ENCODE measurements at regions not wholly inside any gene's neighbourhood (a gene's known extent, or its start where the extent isn't known, plus 50 kb on each side); places are given as distances from the start of the nearest gene placed in this dataset.
"Not testable (repeated sequence)": the region's sequence is repeated elsewhere in the genome, so short reads cannot be mapped to it uniquely, and the experiment has no call there.

DNA sequence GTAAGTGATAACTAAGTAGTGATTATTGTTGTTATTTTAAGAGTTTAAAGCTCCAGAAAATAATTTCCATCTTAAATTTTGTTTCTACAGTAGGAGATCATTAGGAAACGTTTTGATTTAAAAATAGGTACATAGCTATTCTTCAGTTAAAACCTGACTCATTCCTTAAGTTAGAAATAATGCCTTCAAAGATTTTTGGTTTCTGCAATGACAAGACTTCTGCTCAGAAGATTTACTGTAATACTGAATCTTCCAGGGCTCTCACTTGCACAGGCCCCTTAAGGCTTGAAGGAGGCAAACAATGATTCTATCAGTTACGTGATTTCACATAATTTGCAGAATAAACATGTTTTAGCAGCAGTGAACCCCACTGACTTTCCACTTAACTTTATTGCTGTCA lies 333.7 kb downstream of the RAD51AP2 start:
- no peak for DNase-seq

DNA sequence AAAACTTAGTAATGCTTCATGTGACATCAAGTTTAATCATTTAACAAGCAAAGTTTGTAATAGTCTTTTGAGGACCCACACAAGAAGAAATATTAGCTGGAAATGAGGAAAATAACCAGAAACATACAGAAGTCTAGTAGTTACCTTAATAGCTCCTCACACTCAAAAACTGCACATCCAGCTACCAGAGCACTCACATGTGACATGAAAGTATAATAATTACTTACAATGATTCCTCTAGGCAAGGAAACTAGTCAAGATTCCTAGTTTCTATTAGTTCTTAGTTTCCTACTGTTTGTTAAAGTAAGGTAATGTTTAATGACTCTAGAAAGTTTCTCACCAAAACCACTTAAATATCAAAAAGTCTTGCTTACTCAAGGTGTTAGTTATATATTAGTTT lies 335.8 kb downstream of the RAD51AP2 start:
- no peak for DNase-seq

DNA sequence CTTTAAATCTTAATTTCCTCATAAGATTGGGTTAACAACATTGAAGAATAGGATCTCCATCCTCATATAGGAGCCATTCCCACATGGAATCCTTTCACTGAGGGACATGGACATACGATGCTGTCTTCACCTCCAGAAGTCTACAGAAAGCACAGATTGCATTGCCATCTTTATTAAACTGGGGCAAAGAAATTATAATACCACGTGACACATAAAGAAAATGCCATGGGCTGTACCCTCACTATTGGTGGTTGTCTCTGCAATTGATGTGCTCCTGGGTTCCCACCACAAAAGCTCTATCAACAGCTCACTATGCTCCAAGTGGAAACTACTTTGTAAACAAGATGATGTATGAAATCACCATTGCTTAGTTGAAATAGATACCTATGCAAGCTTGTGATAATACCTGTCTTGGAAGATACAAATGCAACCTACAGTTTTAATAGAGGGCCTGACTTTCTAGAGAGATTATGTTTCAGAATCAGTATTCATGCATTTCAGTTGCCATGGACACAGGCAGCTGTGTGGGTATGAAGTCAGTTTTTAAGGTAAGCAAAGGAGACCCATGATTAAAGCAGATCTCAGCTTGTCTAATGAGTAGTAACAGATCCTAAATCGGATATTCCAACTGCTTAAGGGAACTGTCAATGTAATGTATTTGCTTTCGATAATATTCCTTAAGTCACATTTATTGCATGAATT lies 337.0 kb downstream of the RAD51AP2 start:
- DNase-seq, result no peak

DNA sequence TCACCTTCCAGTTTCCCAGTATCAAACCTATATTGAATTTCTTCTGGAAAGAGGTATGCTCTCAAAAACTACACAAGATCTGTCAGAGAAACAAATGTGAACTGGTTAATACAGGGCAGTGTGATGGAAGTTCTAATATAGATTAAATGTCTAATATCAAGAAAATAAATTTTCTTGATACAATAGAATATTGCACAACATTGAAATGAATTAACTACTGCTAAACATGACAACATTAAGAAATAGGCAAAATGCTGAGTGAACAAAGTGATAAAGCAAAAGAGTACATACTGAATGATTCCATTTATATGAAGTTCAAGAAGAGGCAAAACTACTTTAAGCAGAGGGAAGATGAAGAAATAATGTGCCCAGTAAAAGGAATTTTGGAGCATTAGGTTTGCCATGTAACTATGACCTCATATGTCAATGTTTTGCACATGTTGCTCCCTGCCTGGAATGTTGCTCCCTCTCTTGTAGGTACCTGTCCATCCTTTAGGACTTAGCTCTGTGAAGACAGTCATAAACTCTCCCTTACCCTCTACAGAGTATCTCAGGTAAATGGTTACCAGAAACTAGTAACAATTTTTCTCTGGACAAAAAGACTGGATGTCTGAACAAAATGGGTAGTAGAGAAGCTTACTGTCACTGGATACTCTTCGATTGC lies 339.0 kb downstream of the RAD51AP2 start:
- no peak for DNase-seq

DNA sequence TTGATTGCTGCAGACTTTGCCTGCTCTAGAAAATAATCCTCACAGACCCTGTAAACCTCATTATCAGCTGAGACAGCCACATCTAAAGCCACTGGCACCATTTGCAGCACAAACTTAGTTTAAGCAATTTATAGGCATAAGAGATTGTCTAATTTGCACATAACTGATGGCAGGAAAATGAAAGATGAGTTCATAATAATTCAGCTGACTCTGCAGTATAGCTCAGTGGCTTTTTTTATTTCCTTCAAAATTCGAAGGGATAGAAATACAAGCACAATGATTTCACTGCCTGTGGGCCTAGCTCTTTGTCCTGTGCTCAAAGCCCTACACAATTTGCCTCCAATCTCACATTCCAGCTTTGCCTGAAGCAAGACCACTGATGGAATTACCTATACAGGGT lies 341.2 kb downstream of the RAD51AP2 start:
- no peak for DNase-seq

DNA sequence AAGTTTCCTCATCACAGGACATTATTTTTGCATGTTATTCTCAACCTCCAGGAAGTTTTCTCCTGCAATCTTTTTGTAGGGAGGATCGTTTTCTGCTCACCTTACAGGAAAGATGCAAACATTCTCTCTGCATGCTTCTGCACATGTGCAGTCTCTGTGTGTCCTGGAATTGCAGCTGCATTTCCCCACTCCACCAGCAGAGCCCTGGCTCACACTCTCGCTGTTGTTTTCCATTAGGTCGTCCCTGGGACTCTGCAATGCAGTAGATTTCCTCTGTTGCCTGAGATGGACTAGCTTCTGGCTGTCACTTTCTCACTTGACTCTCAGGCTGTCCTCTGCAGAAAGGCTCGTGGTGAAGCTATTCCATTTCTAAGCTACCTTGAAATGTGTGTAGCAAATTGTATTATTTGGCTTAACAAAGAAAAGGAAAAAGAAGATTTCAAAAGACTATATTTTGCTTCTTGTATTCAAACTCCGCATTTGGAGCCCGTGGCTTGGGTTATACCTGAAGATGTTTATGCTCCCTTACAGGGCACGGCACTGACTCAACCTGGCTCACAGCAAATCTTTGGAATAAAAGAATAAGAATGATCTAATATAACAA lies 346.7 kb downstream of the RAD51AP2 start:
- DNase-seq, result no peak

DNA sequence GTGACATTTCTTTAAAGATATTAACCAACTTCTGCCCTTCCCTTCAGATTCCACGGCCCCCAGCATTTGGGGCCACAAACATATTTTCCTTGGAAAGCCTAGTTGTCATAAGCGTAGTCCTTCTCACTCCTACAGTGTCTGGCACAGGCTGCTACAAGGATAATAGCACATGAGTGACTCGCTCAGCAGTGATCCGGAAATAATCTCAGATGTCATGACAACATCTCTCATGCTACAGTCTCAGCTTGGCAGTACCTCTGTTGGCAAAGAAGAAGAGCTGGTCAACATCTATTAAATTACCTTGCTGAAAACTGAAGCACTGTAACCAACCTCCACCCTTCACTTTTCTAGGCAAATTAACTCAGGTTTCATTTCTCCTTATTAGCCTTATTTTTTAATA lies 351.7 kb downstream of the RAD51AP2 start:
- DNase-seq, result no peak

DNA sequence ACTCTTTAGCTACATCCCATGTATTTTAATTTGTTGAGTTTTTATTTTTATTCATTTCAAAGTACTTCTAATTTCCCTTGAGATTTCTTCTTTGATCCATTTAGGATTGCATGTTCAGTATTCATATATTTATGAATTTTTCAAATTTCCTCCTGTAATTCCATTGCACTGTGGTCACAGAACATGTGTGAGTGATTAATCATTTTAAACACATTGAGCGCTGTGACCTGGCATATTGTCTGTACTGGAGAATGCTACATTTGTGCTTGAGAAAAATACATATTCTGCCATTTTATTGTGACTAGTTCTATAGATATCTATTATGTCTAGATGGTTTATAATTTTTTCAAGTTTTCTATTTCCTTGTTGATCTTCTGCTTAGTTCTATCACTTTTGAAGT lies 353.7 kb downstream of the RAD51AP2 start:
- no peak for DNase-seq

DNA sequence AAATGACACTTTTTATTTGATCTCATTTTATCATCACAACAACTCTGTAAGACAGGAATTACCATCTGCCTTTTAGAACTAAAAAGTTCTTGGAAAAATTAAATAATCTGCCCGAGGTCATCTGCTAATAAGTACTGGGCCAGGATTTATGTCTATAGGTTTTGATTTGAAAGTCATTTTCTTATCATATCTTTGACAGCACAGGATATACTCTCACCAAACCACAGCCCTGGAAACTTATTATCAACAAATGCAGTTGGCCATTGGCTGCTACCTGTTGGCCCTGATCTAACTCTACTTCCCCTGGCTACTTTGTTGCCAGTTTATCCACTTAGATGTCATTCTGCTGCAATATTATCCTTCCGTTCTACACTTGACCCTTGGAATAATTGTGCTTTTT lies 354.6 kb downstream of the RAD51AP2 start:
- DNase-seq, result no peak

DNA sequence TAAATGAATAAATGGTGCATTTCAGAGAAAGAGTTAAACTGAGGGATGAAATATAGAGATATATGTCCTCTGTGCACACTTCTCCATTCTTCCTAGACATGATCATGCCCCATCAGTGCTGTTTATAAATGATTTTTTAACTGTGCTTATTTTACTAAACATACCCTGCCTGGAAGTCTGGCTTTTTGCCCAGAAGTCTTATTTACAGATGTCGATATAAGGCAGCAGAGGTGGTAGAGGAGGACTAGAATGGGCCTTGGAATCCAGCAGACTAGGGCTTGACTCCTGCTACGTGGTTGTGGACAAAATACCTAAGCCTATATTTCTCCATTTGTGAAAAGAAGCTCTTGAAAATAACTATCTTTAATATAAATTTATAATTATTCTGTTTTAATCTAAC lies 355.5 kb downstream of the RAD51AP2 start:
- DNase-seq, result no peak

DNA sequence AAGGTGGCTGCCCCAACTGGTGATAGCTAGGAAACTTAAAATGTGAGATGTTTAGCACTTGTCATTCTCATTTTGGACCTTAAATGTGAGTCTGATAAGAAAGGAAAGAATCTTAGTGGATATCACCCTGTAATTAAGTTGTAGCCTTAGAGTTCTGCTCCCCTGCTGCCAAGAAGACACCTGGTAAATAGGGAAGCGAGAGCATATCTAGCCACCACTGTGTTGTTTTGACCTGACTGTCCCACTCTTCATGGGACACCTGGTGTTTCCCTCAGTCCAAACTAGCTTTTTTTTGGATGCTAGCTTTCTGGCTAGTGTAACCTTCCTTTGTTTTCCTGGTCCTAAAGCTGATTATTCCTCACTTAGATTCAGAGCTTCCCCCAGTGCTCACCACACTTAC lies 357.6 kb downstream of the RAD51AP2 start:
- DNase-seq, result no peak

DNA sequence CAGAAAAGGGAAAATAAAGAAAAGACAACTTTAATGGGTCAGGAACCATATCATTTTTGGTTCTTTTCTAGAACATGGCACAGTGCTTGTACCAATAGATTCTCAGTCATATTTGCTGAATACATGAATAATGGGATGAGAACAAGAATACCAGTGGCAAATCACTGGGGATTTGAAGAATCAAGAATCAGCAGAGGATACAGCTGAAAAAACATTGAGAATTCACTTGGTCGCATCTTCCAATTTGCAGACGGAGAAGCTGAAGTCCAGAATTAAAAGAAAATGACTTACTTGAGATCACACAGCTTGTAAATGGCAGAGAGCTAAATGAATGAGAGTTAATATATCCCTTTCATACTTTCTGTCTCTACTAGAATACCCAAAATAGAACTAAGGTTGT lies 362.2 kb downstream of the RAD51AP2 start:
- DNase-seq, result no peak

DNA sequence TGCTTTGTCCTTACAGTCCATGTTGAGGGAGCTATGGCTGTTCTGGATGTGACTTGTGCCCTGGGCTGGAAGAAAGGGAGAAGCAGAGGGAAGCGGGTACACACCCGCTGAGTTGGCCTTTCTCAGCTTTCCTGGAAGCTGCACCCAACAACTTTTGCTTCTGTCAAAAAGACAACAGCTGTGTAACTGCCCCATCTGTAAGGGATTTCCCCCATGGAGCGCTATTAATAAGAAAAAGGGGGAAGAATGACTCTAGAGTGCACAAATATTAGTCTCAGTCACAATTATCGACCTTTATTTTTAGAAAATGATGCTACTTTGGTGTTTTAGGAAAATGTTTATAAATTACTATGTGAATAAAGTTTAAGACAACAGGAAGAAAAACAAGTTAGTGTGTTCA lies 368.3 kb downstream of the RAD51AP2 start:
- DNase-seq, result no peak

DNA sequence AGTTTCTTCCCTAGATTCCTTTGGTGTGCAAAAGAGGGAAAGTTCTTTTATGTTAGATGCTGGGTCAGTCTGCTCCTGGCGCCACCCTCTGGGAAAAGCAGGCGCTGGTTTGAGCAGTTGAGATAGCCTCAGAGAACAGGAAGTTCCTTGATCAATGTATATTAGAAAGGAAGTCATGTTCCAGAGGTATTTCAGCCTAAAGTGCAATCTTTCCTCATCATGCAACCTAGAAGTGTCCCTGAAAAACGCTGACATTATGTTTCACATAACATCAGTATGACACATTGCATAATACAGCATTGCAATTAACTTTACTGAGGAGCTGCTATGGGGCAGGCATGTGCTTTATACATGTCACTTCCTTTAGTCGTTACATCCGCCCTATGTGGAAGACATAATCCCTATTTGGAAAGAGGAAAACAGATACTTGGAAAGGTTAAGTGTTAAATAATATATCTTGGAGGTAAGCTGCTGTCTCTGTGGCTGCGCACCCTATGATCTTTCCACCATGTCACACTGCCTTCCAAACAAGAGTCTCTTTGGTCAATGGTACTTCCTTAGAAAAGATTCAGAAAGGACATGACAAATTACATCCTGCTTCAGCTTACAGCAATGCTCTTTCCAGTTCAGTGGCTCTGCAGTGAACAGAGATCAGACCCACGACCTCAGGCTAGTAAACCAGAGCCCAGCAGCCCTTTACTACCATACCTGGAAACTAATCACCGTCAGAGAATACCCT lies 369.7 kb downstream of the RAD51AP2 start:
- DNase-seq, result no peak

DNA sequence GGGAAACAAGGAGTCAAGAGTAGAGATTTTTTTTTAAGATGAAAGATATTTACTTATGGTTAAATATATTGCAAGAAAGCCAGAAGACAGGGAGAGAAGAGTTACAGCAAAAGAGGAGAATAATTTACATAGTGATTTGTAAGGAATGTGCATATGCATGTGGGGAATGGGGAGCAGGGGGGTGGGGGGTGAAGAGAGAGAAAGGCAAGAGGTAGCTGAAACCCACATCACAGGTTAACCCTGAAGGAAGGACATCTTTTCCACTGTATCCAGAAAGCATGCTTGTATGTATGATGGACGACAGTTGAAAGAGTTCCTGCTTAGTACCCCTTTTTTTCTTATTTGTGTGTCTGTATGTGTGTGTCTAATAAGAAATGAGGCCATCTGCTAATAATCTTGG lies 371.9 kb downstream of the RAD51AP2 start:
- no peak for DNase-seq

DNA sequence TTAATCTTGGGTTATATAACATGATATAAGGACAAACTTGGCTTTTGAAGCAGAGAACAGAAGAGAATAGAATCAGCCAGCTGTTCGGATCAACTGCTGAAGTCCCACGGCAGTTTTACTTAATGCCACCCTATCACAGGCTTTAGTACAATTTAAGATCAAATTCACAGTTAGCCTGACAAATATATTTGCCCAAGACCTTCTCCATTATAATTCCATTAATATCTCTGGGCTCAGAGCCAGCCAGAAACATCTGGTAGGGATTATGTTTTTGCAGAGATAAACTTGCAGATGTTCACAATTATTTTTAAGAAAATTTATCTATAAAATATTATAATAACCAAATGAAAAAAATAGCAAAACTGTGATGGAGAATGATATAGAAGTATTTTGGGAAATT lies 381.4 kb downstream of the RAD51AP2 start:
- no peak for DNase-seq

DNA sequence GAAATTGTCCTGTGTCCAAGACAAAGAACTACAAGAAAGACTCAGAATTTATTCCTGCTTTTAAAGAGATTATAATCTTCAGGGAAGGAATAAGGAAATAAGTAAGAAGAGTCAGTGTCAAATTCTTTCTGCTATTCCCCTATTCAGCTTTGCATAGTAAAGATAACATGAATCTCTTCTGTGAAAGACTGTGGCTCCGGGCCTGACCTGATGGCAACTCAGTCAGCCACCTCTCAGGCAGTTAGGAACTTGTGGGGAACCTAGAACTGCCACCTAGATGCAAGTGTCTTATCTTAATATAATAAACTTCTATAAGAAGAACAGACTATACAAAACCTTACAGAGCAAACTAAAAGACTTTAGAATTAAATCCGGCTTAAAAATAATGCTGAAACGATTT lies 382.0 kb downstream of the RAD51AP2 start:
- DNase-seq, result no peak

DNA sequence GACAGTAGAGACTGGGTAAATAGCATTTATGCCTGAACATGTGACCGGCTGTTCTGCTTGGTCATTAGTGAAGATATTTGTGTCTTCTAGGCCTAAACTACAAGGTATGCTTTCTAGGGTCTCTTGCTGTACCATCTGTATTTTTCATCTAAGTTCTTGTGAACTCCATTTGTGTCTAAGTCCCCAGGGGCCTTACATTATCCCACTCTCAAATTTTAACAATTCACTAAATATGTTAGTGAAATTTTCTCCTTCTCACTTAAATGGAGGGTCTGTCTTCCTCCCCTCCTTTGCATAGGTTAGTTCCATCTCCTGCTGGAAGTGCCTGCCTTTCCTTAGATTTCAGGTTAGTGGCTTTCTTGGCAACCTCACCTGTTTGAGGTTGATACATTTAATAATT lies 382.6 kb downstream of the RAD51AP2 start:
- no peak for DNase-seq

DNA sequence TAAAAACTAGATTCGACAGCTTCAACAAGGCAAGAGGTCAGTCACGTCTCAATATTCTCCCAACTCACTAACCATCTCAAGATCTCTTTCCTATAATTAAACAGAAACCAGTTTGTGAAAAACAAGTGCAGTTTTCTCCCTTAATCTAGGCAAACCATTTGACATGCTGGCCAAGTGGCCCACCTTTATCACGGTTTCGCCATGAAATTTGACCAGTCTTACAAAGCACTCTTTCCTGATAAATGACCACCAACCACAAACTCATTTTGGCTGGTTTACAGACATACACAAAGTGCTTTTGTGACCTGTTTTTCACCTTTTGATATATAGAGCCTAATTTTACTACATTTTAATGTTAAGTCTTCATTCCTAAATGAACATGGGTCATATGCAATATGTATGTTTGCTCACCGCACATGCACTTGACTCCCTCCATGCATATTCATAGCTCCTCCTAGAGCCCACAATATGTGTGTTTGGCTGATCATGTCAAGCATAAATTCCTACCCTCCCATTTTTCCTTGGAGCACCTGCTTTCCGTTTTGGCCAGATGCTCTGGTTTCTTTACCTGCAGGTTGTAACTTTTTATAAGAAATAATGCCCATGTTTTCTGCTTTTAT lies 385.1 kb downstream of the RAD51AP2 start:
- DNase-seq, result no peak

DNA sequence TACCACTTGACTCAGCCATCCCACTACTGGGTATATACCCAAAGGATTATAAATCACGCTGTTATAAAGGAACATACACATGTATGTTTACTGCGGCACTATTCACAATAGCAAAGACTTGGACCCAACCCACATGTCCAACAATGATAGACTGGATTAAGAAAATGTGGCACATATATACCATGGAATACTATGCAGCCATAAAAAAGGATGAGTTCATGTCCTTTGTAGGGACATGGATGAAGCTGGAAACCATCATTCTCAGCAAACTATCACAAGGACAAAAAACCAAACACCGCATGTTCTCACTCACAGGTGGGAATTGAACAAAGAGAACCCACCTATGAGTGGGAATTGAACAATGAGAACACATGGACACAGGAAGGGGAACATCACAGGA lies 387.6 kb downstream of the RAD51AP2 start:
- not testable (repeated sequence) for DNase-seq

DNA sequence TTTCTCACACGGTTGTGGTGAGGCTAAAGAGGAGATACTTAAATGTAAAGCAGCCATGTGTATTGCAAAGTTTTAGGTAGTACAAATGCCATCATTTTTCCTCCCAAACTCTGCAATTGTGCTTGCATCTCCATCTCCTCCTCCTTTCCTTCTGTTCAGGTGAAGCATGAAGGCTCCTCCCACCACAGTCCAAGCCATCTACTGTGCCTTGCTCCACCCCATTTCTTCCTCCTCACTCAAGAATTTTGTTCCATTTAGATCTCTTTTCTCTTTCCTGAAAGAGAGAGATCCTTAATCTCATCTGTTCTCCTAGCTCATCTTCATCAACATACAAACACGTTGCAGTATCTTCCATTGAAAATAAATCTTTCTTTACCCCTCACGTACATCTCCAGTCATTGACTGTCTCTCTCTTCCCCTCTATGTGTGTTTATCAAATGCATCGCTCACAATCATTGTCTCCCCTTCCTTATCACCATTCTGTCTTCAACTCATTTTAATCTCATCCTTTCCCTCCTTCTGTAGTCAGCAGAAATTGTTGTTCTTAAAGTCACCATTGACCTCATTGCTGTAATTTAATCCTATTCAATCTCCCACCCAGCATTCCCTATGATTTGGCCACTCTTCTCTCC lies 392.1 kb downstream of the RAD51AP2 start:
- no peak for DNase-seq

DNA sequence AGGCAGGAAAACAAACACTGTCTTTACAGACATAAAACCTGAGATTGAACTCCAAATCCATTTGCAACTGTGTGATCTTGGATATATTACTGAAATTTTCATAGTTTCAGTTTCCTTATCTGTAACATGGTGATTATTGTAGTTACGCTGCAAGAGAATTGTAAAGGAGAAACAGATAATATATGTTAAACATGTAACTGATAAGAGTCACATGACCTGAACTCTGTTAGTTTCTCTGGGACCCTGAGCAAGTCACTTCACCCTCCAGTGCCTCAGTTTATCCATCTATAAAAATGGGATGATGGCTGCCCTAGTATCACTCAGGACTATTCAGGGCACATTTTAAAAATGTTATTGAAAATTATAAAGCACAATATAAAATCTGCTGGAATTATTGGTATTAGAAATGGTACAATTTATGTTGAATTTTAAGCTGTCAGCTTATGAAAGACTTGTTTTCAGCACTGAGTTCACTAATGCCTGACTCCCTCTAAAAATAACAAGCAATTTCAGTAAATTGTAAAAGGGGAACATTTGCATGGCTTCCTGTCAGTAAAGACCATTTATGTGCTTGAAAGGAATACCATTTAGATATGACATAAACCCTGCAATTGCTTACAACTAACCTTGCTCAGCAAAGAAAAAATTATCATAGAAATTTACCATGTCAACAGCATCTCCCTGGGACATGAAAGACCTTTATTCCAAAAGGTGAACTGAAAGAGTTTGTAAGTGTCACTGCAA lies 393.5 kb downstream of the RAD51AP2 start:
- no peak for DNase-seq

Data from EL (cell line).